ENCODE measurements at regions not wholly inside any gene's neighbourhood (a gene's known extent, or its start where the extent isn't known, plus 50 kb on each side); places are given as distances from the start of the nearest gene placed in this dataset.
A peak's percentile ranks its signal among the peaks of the same experiment; 100 is the strongest.

GRCh38 chrX:128754130-128754529 is 701.9 kb upstream of the ACTRT1 start:
- Histone ChIP-seq H3K9me3 (ENCODE audit: control insufficient read depth in 2 of 2, insufficient read depth in 1 of 2, low read depth in 1 of 2, low read length in 1 of 2) (no peaks in the 10 kb centered on the region), H3K27me3 (ENCODE audit: control insufficient read depth in 3 of 3, insufficient read depth in 3 of 3, low read length in 3 of 3) (no peaks in the 10 kb centered on the region), H3K4me1 (ENCODE audit: control insufficient read depth in 3 of 3, insufficient read depth in 2 of 3, low read depth in 1 of 3, low read length in 2 of 3) (no peaks in the 10 kb centered on the region), H3K4me3 (ENCODE audit: low read depth in 1 of 3, low read length in 3 of 3) (no peak overlapping the region), H3K36me3 (ENCODE audit: control insufficient read depth in 3 of 3, insufficient read depth in 2 of 3, low read depth in 1 of 3, low read length in 3 of 3) (no peaks in the 10 kb centered on the region), H3K27ac (ENCODE audit: low read depth in 1 of 3, low read length in 2 of 3) (no peak overlapping the region)
- no peak for FAIRE-seq
- no peak for DNase-seq

- H3K9me3 ChIP-seq (ENCODE audit: control insufficient read depth in 2 of 2, insufficient read depth in 1 of 2, low read depth in 1 of 2, low read length in 1 of 2): no peaks in the 10 kb centered on the region
- H3K27me3 ChIP-seq (ENCODE audit: control insufficient read depth in 3 of 3, insufficient read depth in 3 of 3, low read length in 3 of 3): no peaks in the 10 kb centered on the region
- H3K4me1 ChIP-seq (ENCODE audit: control insufficient read depth in 3 of 3, insufficient read depth in 2 of 3, low read depth in 1 of 3, low read length in 2 of 3): no peaks in the 10 kb centered on the region
- no peak overlapping the region for H3K4me3 ChIP-seq (ENCODE audit: low read depth in 1 of 3, low read length in 3 of 3)
- no peaks in the 10 kb centered on the region for H3K36me3 ChIP-seq (ENCODE audit: control insufficient read depth in 3 of 3, insufficient read depth in 2 of 3, low read depth in 1 of 3, low read length in 3 of 3)
- no peak for FAIRE-seq
- no peak overlapping the region for H3K27ac ChIP-seq (ENCODE audit: low read depth in 1 of 3, low read length in 2 of 3)
- DNase-seq: no peak
- 13 to 37% (median 24%) methylated on average over 1 of the region's 1 CpG for WGBS, 3 donors
Observed at GRCh38 chrX:128739539-128739938, 687.3 kb upstream of the ACTRT1 start.

GRCh38 chrX:128728943-128729342 is 676.7 kb upstream of the ACTRT1 start:
- Histone ChIP-seq H3K9me3 (ENCODE audit: control insufficient read depth in 2 of 2, insufficient read depth in 1 of 2, low read depth in 1 of 2, low read length in 1 of 2) (no peaks in the 10 kb centered on the region), H3K36me3 (ENCODE audit: control insufficient read depth in 3 of 3, insufficient read depth in 2 of 3, low read depth in 1 of 3, low read length in 3 of 3) (no peaks in the 10 kb centered on the region), H3K4me3 (ENCODE audit: low read depth in 1 of 3, low read length in 3 of 3) (no peak overlapping the region), H3K27me3 (ENCODE audit: control insufficient read depth in 3 of 3, insufficient read depth in 3 of 3, low read length in 3 of 3) (no peaks in the 10 kb centered on the region), H3K27ac (ENCODE audit: low read depth in 1 of 3, low read length in 2 of 3) (no peak overlapping the region), H3K4me1 (ENCODE audit: control insufficient read depth in 3 of 3, insufficient read depth in 2 of 3, low read depth in 1 of 3, low read length in 2 of 3) (no peaks in the 10 kb centered on the region)
- no peak for DNase-seq
- 63 to 83% (median 79%) methylated on average over 1 of the region's 1 CpG for WGBS, 3 donors
- FAIRE-seq: no peak

GRCh38 chrX:128717635-128718578 is 665.7 kb upstream of the ACTRT1 start:
- WGBS, 3 donors: 40 to 67% (median 53%) methylated on average over 4 of the region's 4 CpGs
- no peaks in the 10 kb centered on the region for H3K36me3 ChIP-seq (ENCODE audit: control insufficient read depth in 3 of 3, insufficient read depth in 2 of 3, low read depth in 1 of 3, low read length in 3 of 3)
- FAIRE-seq: no peak
- peak in 1 of 2 donors; percentile 1 for DNase-seq
- no peak overlapping the region for H3K4me3 ChIP-seq (ENCODE audit: low read depth in 1 of 3, low read length in 3 of 3)
- H3K27ac ChIP-seq (ENCODE audit: low read depth in 1 of 3, low read length in 2 of 3): no peak overlapping the region
- no peaks in the 10 kb centered on the region for H3K9me3 ChIP-seq (ENCODE audit: control insufficient read depth in 2 of 2, insufficient read depth in 1 of 2, low read depth in 1 of 2, low read length in 1 of 2)
- no peaks in the 10 kb centered on the region for H3K4me1 ChIP-seq (ENCODE audit: control insufficient read depth in 3 of 3, insufficient read depth in 2 of 3, low read depth in 1 of 3, low read length in 2 of 3)
- H3K27me3 ChIP-seq (ENCODE audit: control insufficient read depth in 3 of 3, insufficient read depth in 3 of 3, low read length in 3 of 3): no peaks in the 10 kb centered on the region

- H3K27me3 ChIP-seq (ENCODE audit: control insufficient read depth in 3 of 3, insufficient read depth in 3 of 3, low read length in 3 of 3): no peaks in the 10 kb centered on the region
- no peaks in the 10 kb centered on the region for H3K36me3 ChIP-seq (ENCODE audit: control insufficient read depth in 3 of 3, insufficient read depth in 2 of 3, low read depth in 1 of 3, low read length in 3 of 3)
Observed at GRCh38 chrX:128714425-128714824, 662.2 kb upstream of the ACTRT1 start.

GRCh38 chrX:128699716-128700285 is 647.6 kb upstream of the ACTRT1 start:
- Histone ChIP-seq H3K27ac (ENCODE audit: low read depth in 1 of 3, low read length in 2 of 3) (no peak overlapping the region), H3K9me3 (ENCODE audit: control insufficient read depth in 2 of 2, insufficient read depth in 1 of 2, low read depth in 1 of 2, low read length in 1 of 2) (no peaks in the 10 kb centered on the region), H3K4me3 (ENCODE audit: low read depth in 1 of 3, low read length in 3 of 3) (no peak overlapping the region), H3K27me3 (ENCODE audit: control insufficient read depth in 3 of 3, insufficient read depth in 3 of 3, low read length in 3 of 3) (no peaks in the 10 kb centered on the region), H3K36me3 (ENCODE audit: control insufficient read depth in 3 of 3, insufficient read depth in 2 of 3, low read depth in 1 of 3, low read length in 3 of 3) (no peaks in the 10 kb centered on the region), H3K4me1 (ENCODE audit: control insufficient read depth in 3 of 3, insufficient read depth in 2 of 3, low read depth in 1 of 3, low read length in 2 of 3) (no peaks in the 10 kb centered on the region)
- FAIRE-seq: no peak
- 68 to 81% (median 79%) methylated on average over 3 of the region's 3 CpGs for WGBS, 3 donors
- DNase-seq: no peak

More at GRCh38 chrX:128714425-128714824, 662.2 kb upstream of the ACTRT1 start:
- H3K4me3 ChIP-seq (ENCODE audit: low read depth in 1 of 3, low read length in 3 of 3): no peak overlapping the region
- no peak for DNase-seq
- 65 to 91% (median 66%) methylated on average over 9 of the region's 9 CpGs for WGBS, 3 donors
- no peak overlapping the region for H3K27ac ChIP-seq (ENCODE audit: low read depth in 1 of 3, low read length in 2 of 3)
- no peak for FAIRE-seq
- H3K4me1 ChIP-seq (ENCODE audit: control insufficient read depth in 3 of 3, insufficient read depth in 2 of 3, low read depth in 1 of 3, low read length in 2 of 3): no peaks in the 10 kb centered on the region
- H3K9me3 ChIP-seq (ENCODE audit: control insufficient read depth in 2 of 2, insufficient read depth in 1 of 2, low read depth in 1 of 2, low read length in 1 of 2): no peaks in the 10 kb centered on the region

- no peaks in the 10 kb centered on the region for H3K27me3 ChIP-seq (ENCODE audit: control insufficient read depth in 3 of 3, insufficient read depth in 3 of 3, low read length in 3 of 3)
- no peaks in the 10 kb centered on the region for H3K36me3 ChIP-seq (ENCODE audit: control insufficient read depth in 3 of 3, insufficient read depth in 2 of 3, low read depth in 1 of 3, low read length in 3 of 3)
- H3K27ac ChIP-seq (ENCODE audit: low read depth in 1 of 3, low read length in 2 of 3): no peak overlapping the region
- H3K9me3 ChIP-seq (ENCODE audit: control insufficient read depth in 2 of 2, insufficient read depth in 1 of 2, low read depth in 1 of 2, low read length in 1 of 2): no peaks in the 10 kb centered on the region
- no peak for DNase-seq
- FAIRE-seq: no peak
- no peaks in the 10 kb centered on the region for H3K4me1 ChIP-seq (ENCODE audit: control insufficient read depth in 3 of 3, insufficient read depth in 2 of 3, low read depth in 1 of 3, low read length in 2 of 3)
- WGBS, 3 donors: 43 to 63% (median 50%) methylated on average over 1 of the region's 1 CpG
- no peak overlapping the region for H3K4me3 ChIP-seq (ENCODE audit: low read depth in 1 of 3, low read length in 3 of 3)
Observed at GRCh38 chrX:128698573-128699181, 646.5 kb upstream of the ACTRT1 start.

- no peak overlapping the region for H3K27ac ChIP-seq (ENCODE audit: low read depth in 1 of 3, low read length in 2 of 3)
- no peak for FAIRE-seq
- H3K4me1 ChIP-seq (ENCODE audit: control insufficient read depth in 3 of 3, insufficient read depth in 2 of 3, low read depth in 1 of 3, low read length in 2 of 3): no peaks in the 10 kb centered on the region
Observed at GRCh38 chrX:128691872-128692271, 639.7 kb upstream of the ACTRT1 start.

More at GRCh38 chrX:128691872-128692271, 639.7 kb upstream of the ACTRT1 start:
- Histone ChIP-seq H3K36me3 (ENCODE audit: control insufficient read depth in 3 of 3, insufficient read depth in 2 of 3, low read depth in 1 of 3, low read length in 3 of 3) (no peaks in the 10 kb centered on the region), H3K9me3 (ENCODE audit: control insufficient read depth in 2 of 2, insufficient read depth in 1 of 2, low read depth in 1 of 2, low read length in 1 of 2) (no peaks in the 10 kb centered on the region), H3K4me3 (ENCODE audit: low read depth in 1 of 3, low read length in 3 of 3) (no peak overlapping the region), H3K27me3 (ENCODE audit: control insufficient read depth in 3 of 3, insufficient read depth in 3 of 3, low read length in 3 of 3) (no peaks in the 10 kb centered on the region)
- DNase-seq: peak; percentile 4 to 18
- 26 to 61% (median 48%) methylated on average over 6 of the region's 6 CpGs for WGBS, 3 donors

Data from small intestine (tissue), 7 donors.